ENCODE measurements at regions not wholly inside any gene's neighbourhood (a gene's known extent, or its start where the extent isn't known, plus 50 kb on each side); places are given as distances from the start of the nearest gene placed in this dataset.
"Not testable (repeated sequence)": the region's sequence is repeated elsewhere in the genome, so short reads cannot be mapped to it uniquely, and the experiment has no call there.

GRCh38 chr16:8075271-8075670 is 515.0 kb downstream of the TMEM114 start:
- DNase-seq (ENCODE audit: insufficient read length, low spot score) (no peak), FAIRE-seq (no peak)
- no peak for TF ChIP-seq POLR2A (IDR thresholded peaks at IDR 0.05; ENCODE audit: low read depth, low read length)

- TF ChIP-seq POLR2A (IDR thresholded peaks at IDR 0.05; ENCODE audit: low read depth, low read length): no peak
- no peak for FAIRE-seq
- DNase-seq (ENCODE audit: insufficient read length, low spot score): no peak
These were observed 519.8 kb downstream of the TMEM114 start for GRCh38 chr16:8070506-8070905.

GRCh38 chr16:8068225-8068624 is 522.1 kb downstream of the TMEM114 start:
- not testable (repeated sequence) for FAIRE-seq; DNase-seq (ENCODE audit: insufficient read length, low spot score)

GRCh38 chr16:8063159-8063558 is 527.2 kb downstream of the TMEM114 start:
- no peak for TF ChIP-seq POLR2A (IDR thresholded peaks at IDR 0.05; ENCODE audit: low read depth, low read length)
- no peak for DNase-seq (ENCODE audit: insufficient read length, low spot score)
- FAIRE-seq: no peak

- TF ChIP-seq POLR2A (IDR thresholded peaks at IDR 0.05; ENCODE audit: low read depth, low read length): no peak
- DNase-seq (ENCODE audit: insufficient read length, low spot score) (no peak), FAIRE-seq (no peak)
These were observed 527.6 kb downstream of the TMEM114 start for GRCh38 chr16:8062677-8063076.

- no peak for TF ChIP-seq POLR2A (IDR thresholded peaks at IDR 0.05; ENCODE audit: low read depth, low read length)
- no peak for FAIRE-seq
- DNase-seq (ENCODE audit: insufficient read length, low spot score): no peak
These were observed 534.5 kb downstream of the TMEM114 start for GRCh38 chr16:8055761-8056160.

- DNase-seq (ENCODE audit: insufficient read length, low spot score) (no peak), FAIRE-seq (no peak)
- no peak for TF ChIP-seq POLR2A (IDR thresholded peaks at IDR 0.05; ENCODE audit: low read depth, low read length)
These were observed 536.9 kb downstream of the TMEM114 start for GRCh38 chr16:8053437-8053836.

GRCh38 chr16:8048433-8048832 is 541.9 kb downstream of the TMEM114 start:
- FAIRE-seq (no peak), DNase-seq (ENCODE audit: insufficient read length, low spot score) (no peak)
- TF ChIP-seq POLR2A (IDR thresholded peaks at IDR 0.05; ENCODE audit: low read depth, low read length): no peak

- FAIRE-seq: no peak
These were observed 542.6 kb downstream of the TMEM114 start for GRCh38 chr16:8047736-8048135.

GRCh38 chr16:8044796-8045195 is 545.5 kb downstream of the TMEM114 start:
- no peak for TF ChIP-seq POLR2A (IDR thresholded peaks at IDR 0.05; ENCODE audit: low read depth, low read length)
- FAIRE-seq (no peak), DNase-seq (ENCODE audit: insufficient read length, low spot score) (no peak)

More at GRCh38 chr16:8047736-8048135, 542.6 kb downstream of the TMEM114 start:
- no peak for TF ChIP-seq POLR2A (IDR thresholded peaks at IDR 0.05; ENCODE audit: low read depth, low read length)
- no peak for DNase-seq (ENCODE audit: insufficient read length, low spot score)

- FAIRE-seq: no peak
- DNase-seq (ENCODE audit: insufficient read length, low spot score): no peak
- TF ChIP-seq POLR2A (IDR thresholded peaks at IDR 0.05; ENCODE audit: low read depth, low read length): no peak
These were observed 557.9 kb downstream of the TMEM114 start for GRCh38 chr16:8032406-8032805.

GRCh38 chr16:8030004-8030403 is 560.3 kb downstream of the TMEM114 start:
- not testable (repeated sequence) for DNase-seq (ENCODE audit: insufficient read length, low spot score); FAIRE-seq

- TF ChIP-seq POLR2A (IDR thresholded peaks at IDR 0.05; ENCODE audit: low read depth, low read length): no peak
- DNase-seq (ENCODE audit: insufficient read length, low spot score) (no peak), FAIRE-seq (no peak)
These were observed 563.9 kb downstream of the TMEM114 start for GRCh38 chr16:8026450-8026849.

- FAIRE-seq (no peak), DNase-seq (ENCODE audit: insufficient read length, low spot score) (no peak)
- TF ChIP-seq POLR2A (IDR thresholded peaks at IDR 0.05; ENCODE audit: low read depth, low read length): no peak
These were observed 567.0 kb downstream of the TMEM114 start for GRCh38 chr16:8023326-8023725.

- DNase-seq (ENCODE audit: insufficient read length, low spot score): no peak
These were observed 585.0 kb downstream of the TMEM114 start for GRCh38 chr16:8005096-8005860.

More at GRCh38 chr16:8005096-8005860, 585.0 kb downstream of the TMEM114 start:
- no peak for FAIRE-seq
- TF ChIP-seq POLR2A (IDR thresholded peaks at IDR 0.05; ENCODE audit: low read depth, low read length): no peak

Measured in H54 (cell line).